HG02852 (cell line): ENCODE measurements at regions not wholly inside any gene's neighbourhood (a gene's known extent, or its start where the extent isn't known, plus 50 kb on each side); places are given as distances from the start of the nearest gene placed in this dataset.

Source experiments
- ATAC-seq: cut with Tn5 transposase; IDR thresholded peaks from one replicate; pipeline ENCODE4 v1.9.1; 2021; ENCODE audit warnings: mild to moderate bottlenecking, moderate library complexity; ENCODE audit not compliant: unreplicated experiment

- ATAC-seq: no peak
Observed at GRCh38 chr4:67125636-67126514, 419.4 kb downstream of the CENPC start.

GRCh38 chr4:67124716-67125115 lies 420.6 kb downstream of the CENPC start:
- no peak for ATAC-seq

- no peak for ATAC-seq
Observed at GRCh38 chr4:67122029-67122428, 423.3 kb downstream of the CENPC start.

GRCh38 chr4:67120369-67120768 lies 424.9 kb downstream of the CENPC start:
- ATAC-seq: no peak

- ATAC-seq: peak; percentile 59
Observed at GRCh38 chr4:67109276-67109675, 436.0 kb downstream of the CENPC start.

GRCh38 chr4:67106861-67107460 lies 438.3 kb downstream of the CENPC start:
- ATAC-seq: no peak

- no peak for ATAC-seq
Observed at GRCh38 chr4:67104145-67104544, 441.2 kb downstream of the CENPC start.

- ATAC-seq: no peak
Observed at GRCh38 chr4:67103001-67103747, 442.1 kb downstream of the CENPC start.

- no peak for ATAC-seq
Observed at GRCh38 chr4:67101612-67102011, 443.7 kb downstream of the CENPC start.

- ATAC-seq: no peak
Observed at GRCh38 chr4:67092351-67092750, 453.0 kb downstream of the CENPC start.

GRCh38 chr4:67091673-67092072 lies 453.6 kb downstream of the CENPC start:
- ATAC-seq: no peak

- peak; percentile 94 for ATAC-seq
Observed at GRCh38 chr4:67087897-67088296, 457.4 kb downstream of the CENPC start.

GRCh38 chr4:67084783-67085182 lies 460.5 kb downstream of the CENPC start:
- ATAC-seq: no peak

GRCh38 chr4:67083496-67083895 lies 461.8 kb downstream of the CENPC start:
- no peak for ATAC-seq

- ATAC-seq: no peak
Observed at GRCh38 chr4:67082746-67083145, 462.6 kb downstream of the CENPC start.

- no peak for ATAC-seq
Observed at GRCh38 chr4:67080046-67080557, 465.2 kb downstream of the CENPC start.

GRCh38 chr4:67071641-67072040 lies 473.7 kb downstream of the CENPC start:
- ATAC-seq: no peak

- no peak for ATAC-seq
Observed at GRCh38 chr4:67055319-67055718, 490.0 kb downstream of the CENPC start.

GRCh38 chr4:67054896-67055295 lies 490.4 kb downstream of the CENPC start:
- ATAC-seq: no peak

- ATAC-seq: no peak
Observed at GRCh38 chr4:67052814-67053675, 492.3 kb downstream of the CENPC start.
